Glomerular visceral epithelial cell (primary cell): ENCODE measurements at regions not wholly inside any gene's neighbourhood (a gene's known extent, or its start where the extent isn't known, plus 50 kb on each side); places are given as distances from the start of the nearest gene placed in this dataset.

Source experiments
- DNase-seq: peaks from one replicate; pipeline ENCODE4 v3.0.0-alpha.2; 2016; ENCODE audit errors: extremely low spot score

GRCh38 chr11:26093206-26093605 is 238.7 kb upstream of the ANO3 start:
- no peak for DNase-seq

- no peak for DNase-seq
Measured at GRCh38 chr11:26095340-26095739, 236.6 kb upstream of the ANO3 start.

- DNase-seq: no peak
Measured at GRCh38 chr11:26096451-26096850, 235.5 kb upstream of the ANO3 start.

- DNase-seq: no peak
Measured at GRCh38 chr11:26102325-26102724, 229.6 kb upstream of the ANO3 start.

- DNase-seq: no peak
Measured at GRCh38 chr11:26105762-26106423, 226.0 kb upstream of the ANO3 start.

- no peak for DNase-seq
Measured at GRCh38 chr11:26106726-26107125, 225.2 kb upstream of the ANO3 start.

- no peak for DNase-seq
Measured at GRCh38 chr11:26109658-26110368, 222.1 kb upstream of the ANO3 start.

- no peak for DNase-seq
Measured at GRCh38 chr11:26112264-26112663, 219.7 kb upstream of the ANO3 start.

- no peak for DNase-seq
Measured at GRCh38 chr11:26121466-26121865, 210.5 kb upstream of the ANO3 start.

GRCh38 chr11:26126741-26127140 is 205.2 kb upstream of the ANO3 start:
- no peak for DNase-seq

- no peak for DNase-seq
Measured at GRCh38 chr11:26127336-26127735, 204.6 kb upstream of the ANO3 start.

GRCh38 chr11:26131406-26131805 is 200.5 kb upstream of the ANO3 start:
- DNase-seq: no peak

- no peak for DNase-seq
Measured at GRCh38 chr11:26134053-26134452, 197.9 kb upstream of the ANO3 start.

GRCh38 chr11:26134481-26135355 is 197.2 kb upstream of the ANO3 start:
- no peak for DNase-seq

- DNase-seq: no peak
Measured at GRCh38 chr11:26137651-26138050, 194.3 kb upstream of the ANO3 start.

- DNase-seq: no peak
Measured at GRCh38 chr11:26142891-26143290, 189.0 kb upstream of the ANO3 start.

- no peak for DNase-seq
Measured at GRCh38 chr11:26143566-26144290, 188.2 kb upstream of the ANO3 start.

- DNase-seq: no peak
Measured at GRCh38 chr11:26144291-26144690, 187.6 kb upstream of the ANO3 start.

GRCh38 chr11:26144911-26145310 is 187.0 kb upstream of the ANO3 start:
- DNase-seq: no peak

GRCh38 chr11:26149585-26149984 is 182.3 kb upstream of the ANO3 start:
- no peak for DNase-seq

GRCh38 chr11:26150031-26150430 is 181.9 kb upstream of the ANO3 start:
- no peak for DNase-seq

GRCh38 chr11:26158251-26158650 is 173.7 kb upstream of the ANO3 start:
- DNase-seq: peak; percentile 1
